SK-N-MC (cell line): ENCODE measurements at regions not wholly inside any gene's neighbourhood (a gene's known extent, or its start where the extent isn't known, plus 50 kb on each side); places are given as distances from the start of the nearest gene placed in this dataset.

Experiments used
- EZH2 ChIP-seq: fragments of 200-600 bp; sonication (generic); IDR thresholded peaks from one replicate; pipeline ENCODE4 v1.6.1; 2017; ENCODE audit warnings: antibody characterized with exemption
- FOXP2 ChIP-seq: optimal IDR thresholded peaks from 2 replicates; pipeline ENCODE3; 2011; ENCODE audit warnings: mild to moderate bottlenecking, moderate library complexity; ENCODE audit not compliant: insufficient read depth; ENCODE audit errors: extremely low read length, control extremely low read depth
- POLR2AphosphoS5 ChIP-seq: IDR thresholded peaks from 2 replicates; pipeline ENCODE4 v1.6.1; 2012; ENCODE audit warnings: mild to moderate bottlenecking, low read depth, low read length, borderline replicate concordance

DNA sequence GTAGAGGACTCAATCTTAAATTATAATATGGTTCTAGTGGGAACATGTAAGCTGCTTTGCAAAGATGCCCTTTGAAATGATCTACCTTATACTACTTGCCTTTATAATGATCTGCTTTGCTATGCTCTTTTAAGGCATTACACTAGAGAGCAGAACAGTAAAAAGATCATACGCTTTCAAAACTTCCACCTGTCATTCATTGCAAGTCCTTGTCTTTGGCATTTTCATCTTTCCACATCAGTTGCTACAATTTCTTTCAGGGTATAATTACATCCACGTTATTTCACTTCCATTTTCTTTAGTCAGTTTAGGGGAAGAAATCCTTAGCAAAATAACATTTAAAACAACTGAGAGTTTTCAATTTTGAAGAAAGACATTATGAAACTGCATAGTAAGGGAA lies 80.3 kb downstream of the ACTBL2 start:
- TF ChIP-seq POLR2AphosphoS5: no peak
- TF ChIP-seq EZH2: no peak
- no peak for TF ChIP-seq FOXP2
